Activated T-cell treated with anti-CD3 and anti-CD28 coated beads, Interleukin-2, amount 50 U/mL, for 72 hours (primary cell): ENCODE measurements at regions not wholly inside any gene's neighbourhood (a gene's known extent, or its start where the extent isn't known, plus 50 kb on each side); places are given as distances from the start of the nearest gene placed in this dataset.

Experiments
- ATAC-seq, 2 donors: fragments of 150-1000 bp; cut with Tn5 transposase; replicated peaks in 1 of 2; 2 replicates each; pipeline ENCODE4 v1.10.0; 2021; ENCODE audit warnings: moderate library complexity in 2 of 2, mild to moderate bottlenecking in 1 of 2
- DNase-seq, 2 donors: peaks; one replicate each; pipeline ENCODE4 v3.0.0; 2021 to 2022; ENCODE audit warnings: mixed read lengths in 1 of 2
- H3K27ac Mint-ChIP-seq: one replicate; pipeline ENCODE4 v1.8.0; 2022; ENCODE audit warnings: mild to moderate bottlenecking, moderate library complexity, mixed read lengths
- H3K27me3 Mint-ChIP-seq: one replicate; pipeline ENCODE4 v1.8.0; 2022; ENCODE audit warnings: low read depth, mixed read lengths
- H3K36me3 Mint-ChIP-seq, 2 donors: one replicate each; pipeline ENCODE4 v1.8.0; 2022; ENCODE audit warnings: mixed read lengths in 2 of 2, mild to moderate bottlenecking in 1 of 2; ENCODE audit not compliant: insufficient read depth in 2 of 2
- H3K4me1 Mint-ChIP-seq: one replicate; pipeline ENCODE4 v1.8.0; 2022; ENCODE audit warnings: low read depth, mixed read lengths
- H3K4me3 Mint-ChIP-seq, 2 donors: one replicate each; pipeline ENCODE4 v1.8.0; 2022; ENCODE audit warnings: mild to moderate bottlenecking in 2 of 2, mixed read lengths in 2 of 2, moderate library complexity in 2 of 2
- H3K9me3 Mint-ChIP-seq, 2 donors: one replicate each; pipeline ENCODE4 v1.8.0; 2022; ENCODE audit warnings: mixed read lengths in 2 of 2

DNA sequence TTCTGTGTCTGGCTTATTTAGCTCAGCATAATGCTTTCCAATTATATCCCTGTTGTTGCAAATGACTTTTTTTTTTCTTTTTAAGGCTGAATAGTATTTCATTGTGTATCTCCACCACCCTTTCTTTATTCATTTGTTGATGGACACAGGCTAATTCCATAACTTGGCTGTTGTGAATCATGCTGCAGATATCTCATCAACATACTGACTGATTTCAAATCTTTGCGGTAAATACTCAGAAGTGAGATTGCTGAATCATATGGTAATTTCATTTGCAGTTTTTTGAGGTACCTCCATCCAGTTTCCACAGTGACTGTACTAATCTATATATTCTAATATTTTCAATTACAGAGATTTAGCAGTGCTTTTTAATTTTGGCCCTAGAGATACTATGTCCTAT is 266.2 kb downstream of the TMX3 start:
- Mint-ChIP-seq H3K4me1 (no peaks in the 10 kb centered on the region), H3K4me3 (no peak overlapping the region), H3K36me3 (no peaks in the 10 kb centered on the region), H3K27me3 (no peaks in the 10 kb centered on the region), H3K9me3 (peaks cover 0 to 3% of the 10 kb centered on the region in 2 donors), H3K27ac (no peak overlapping the region)
- ATAC-seq = peak; percentile 49 to 64
- DNase-seq = no peak

DNA sequence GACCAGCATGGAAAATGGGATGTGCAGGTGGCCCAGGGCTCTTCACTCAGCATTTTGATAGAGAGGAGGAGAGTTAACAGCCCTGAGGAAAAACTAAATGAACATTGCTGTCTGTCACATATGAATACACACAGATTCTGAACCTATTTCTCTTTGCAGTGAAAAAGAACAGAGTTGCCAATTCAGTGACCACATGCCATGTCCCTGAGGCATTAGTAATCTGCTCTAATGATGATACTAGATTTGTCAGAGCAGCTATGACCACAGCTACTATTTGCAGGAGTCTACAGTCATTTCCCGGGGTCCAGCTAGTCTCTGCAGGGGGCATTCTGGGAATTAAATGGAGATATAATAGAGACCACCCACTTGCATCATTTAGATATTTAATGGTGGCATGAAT is 267.6 kb downstream of the TMX3 start:
- no peak for ATAC-seq
- Mint-ChIP-seq H3K36me3 (no peaks in the 10 kb centered on the region), H3K9me3 (peaks cover 0 to 3% of the 10 kb centered on the region in 2 donors)

DNA sequence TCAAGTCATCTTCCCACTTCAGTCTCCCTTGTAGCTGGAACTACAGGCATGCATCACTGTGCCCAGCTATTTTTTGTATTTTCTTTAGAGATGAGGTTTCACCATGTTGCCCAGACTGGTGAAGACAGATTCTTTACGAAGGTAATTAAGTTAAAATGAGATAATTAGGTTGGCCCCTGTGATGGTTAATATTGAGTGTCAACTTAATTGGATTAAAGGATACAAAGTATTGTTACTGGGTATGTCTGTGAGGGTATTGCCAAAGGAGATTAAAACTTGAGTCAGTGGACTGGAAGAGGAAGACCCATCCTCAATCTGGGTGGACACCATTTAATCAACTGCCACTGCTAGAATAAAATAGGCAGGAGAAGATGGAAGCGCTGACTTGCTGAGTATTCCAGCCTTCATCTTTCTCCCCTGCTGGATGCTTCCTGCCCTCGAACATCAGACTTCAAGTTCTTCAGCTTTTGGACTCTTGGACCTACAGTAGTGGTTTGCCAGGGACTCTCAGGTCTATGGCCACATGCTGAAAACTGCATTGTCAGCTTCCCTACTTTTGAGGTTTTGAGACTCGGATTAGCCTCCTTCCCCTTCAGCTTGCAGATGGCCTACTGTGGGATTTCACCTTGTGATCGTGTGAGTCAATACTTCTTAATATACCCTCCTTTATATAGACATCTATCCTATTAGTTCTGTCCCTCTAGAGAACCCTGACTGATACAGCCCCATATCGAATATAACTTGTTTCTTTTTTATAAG is 269.1 kb downstream of the TMX3 start:
- no peak overlapping the region for H3K4me3 Mint-ChIP-seq
- no peak overlapping the region for H3K27ac Mint-ChIP-seq
- peaks cover 0 to 3% of the 10 kb centered on the region in 2 donors for H3K9me3 Mint-ChIP-seq
- no peaks in the 10 kb centered on the region for H3K4me1 Mint-ChIP-seq
- DNase-seq = no peak
- no peak for ATAC-seq
- H3K27me3 Mint-ChIP-seq = no peaks in the 10 kb centered on the region
- H3K36me3 Mint-ChIP-seq = no peaks in the 10 kb centered on the region

More for the DNA sequence above, 267.6 kb downstream of the TMX3 start:
- DNase-seq = no peak
- no peak overlapping the region for H3K4me3 Mint-ChIP-seq
- no peaks in the 10 kb centered on the region for H3K27me3 Mint-ChIP-seq
- no peak overlapping the region for H3K27ac Mint-ChIP-seq
- no peaks in the 10 kb centered on the region for H3K4me1 Mint-ChIP-seq

DNA sequence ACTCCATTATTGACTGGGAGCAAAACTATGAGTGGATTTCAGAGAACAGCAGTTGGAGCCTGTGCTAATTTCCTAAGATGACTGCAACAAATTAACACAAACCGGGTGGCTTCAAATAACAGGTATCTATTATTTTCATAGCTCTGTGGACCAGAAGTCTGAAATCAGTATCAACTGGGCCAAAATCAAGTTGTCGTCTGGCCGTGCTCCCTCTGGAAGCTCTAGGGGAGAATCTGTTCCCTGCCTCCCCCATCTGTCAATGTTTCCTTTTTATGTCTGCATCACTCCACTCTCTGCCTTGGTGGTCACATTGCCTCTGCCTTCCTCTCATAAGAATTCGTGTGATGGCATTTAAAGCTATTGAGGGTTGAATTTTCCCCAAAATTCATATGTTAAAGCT is 269.8 kb downstream of the TMX3 start:
- Mint-ChIP-seq H3K4me3 (no peak overlapping the region), H3K4me1 (no peaks in the 10 kb centered on the region), H3K36me3 (no peaks in the 10 kb centered on the region), H3K27me3 (no peaks in the 10 kb centered on the region), H3K9me3 (peaks cover 0 to 3% of the 10 kb centered on the region in 2 donors), H3K27ac (no peak overlapping the region)
- DNase-seq (no peak), ATAC-seq (no peak)

DNA sequence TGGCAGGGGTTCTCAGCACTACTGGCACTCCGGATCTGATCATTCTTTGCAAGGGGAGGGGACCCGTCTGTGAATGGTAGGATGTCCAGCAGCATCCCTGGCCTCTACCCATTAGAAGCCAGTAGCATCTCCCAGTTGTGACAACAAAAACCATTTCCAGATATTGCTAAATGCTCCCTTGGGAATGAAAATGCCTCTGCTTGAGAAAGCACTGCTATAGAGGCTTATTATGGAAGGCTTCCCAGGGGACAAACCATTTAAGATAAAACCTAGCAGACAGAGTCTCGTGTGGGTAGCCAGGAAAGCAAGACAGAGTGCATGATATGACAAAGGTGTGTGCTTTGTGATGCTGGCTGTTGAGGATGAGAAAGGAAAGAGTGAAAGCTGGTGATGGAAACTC is 273.7 kb downstream of the TMX3 start:
- Mint-ChIP-seq H3K9me3 (peaks cover 10% of the 10 kb centered on the region in 2 donors), H3K4me1 (peaks cover 4% of the 10 kb centered on the region), H3K27me3 (no peaks in the 10 kb centered on the region), H3K36me3 (peaks cover 0 to 2% of the 10 kb centered on the region in 2 donors), H3K4me3 (no peak overlapping the region), H3K27ac (no peak overlapping the region)
- DNase-seq (no peak), ATAC-seq (no peak)

DNA sequence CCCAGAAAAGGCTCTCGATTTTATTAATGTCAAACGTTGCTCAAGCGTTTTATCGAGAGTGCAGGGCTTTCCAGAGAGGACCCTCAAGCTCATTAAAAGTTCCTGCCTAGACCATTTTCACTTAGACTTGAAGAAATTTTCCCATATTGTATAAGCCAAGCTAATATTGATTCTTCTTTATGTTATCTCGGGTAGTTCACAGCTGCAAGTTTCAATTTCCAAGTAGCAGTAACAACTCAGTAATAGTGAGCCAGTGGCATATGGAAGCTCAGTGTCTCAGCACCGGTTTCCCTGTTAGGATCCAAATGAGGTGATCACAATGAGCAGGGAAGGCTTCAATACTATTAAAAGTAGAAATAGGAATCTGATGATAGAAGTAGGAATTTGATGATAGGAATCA is 274.5 kb downstream of the TMX3 start:
- ATAC-seq (no peak), DNase-seq (no peak)
- Mint-ChIP-seq H3K27ac (no peak overlapping the region), H3K27me3 (no peaks in the 10 kb centered on the region), H3K36me3 (peaks cover 0 to 2% of the 10 kb centered on the region in 2 donors), H3K4me3 (no peak overlapping the region), H3K9me3 (peaks cover 10% of the 10 kb centered on the region in 2 donors), H3K4me1 (peaks cover 5% of the 10 kb centered on the region)

DNA sequence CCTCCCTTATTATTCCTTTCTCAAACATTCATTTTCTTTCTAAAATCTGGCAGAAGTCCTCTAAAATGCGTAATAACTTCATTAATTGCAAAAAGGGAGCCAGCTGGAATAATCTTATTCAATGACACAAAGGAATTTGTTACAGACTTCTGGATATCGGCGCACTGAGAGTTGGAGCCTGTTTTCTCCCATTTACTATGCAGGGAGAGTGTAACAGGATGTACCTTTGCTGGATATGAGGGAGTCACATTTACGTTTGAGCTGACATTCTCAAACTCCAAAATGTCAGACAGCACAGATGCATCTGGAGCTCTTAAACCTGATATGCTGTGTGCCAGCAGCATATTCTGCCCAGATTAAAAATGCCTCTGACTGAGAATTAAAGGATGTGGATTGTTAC is 275.3 kb downstream of the TMX3 start:
- ATAC-seq (no peak), DNase-seq (no peak)
- no peaks in the 10 kb centered on the region for H3K27me3 Mint-ChIP-seq
- no peak overlapping the region for H3K4me3 Mint-ChIP-seq
- peaks cover 5% of the 10 kb centered on the region for H3K4me1 Mint-ChIP-seq
- H3K27ac Mint-ChIP-seq = no peak overlapping the region
- H3K36me3 Mint-ChIP-seq = peaks cover 0 to 2% of the 10 kb centered on the region in 2 donors
- peaks cover 10% of the 10 kb centered on the region in 2 donors for H3K9me3 Mint-ChIP-seq

DNA sequence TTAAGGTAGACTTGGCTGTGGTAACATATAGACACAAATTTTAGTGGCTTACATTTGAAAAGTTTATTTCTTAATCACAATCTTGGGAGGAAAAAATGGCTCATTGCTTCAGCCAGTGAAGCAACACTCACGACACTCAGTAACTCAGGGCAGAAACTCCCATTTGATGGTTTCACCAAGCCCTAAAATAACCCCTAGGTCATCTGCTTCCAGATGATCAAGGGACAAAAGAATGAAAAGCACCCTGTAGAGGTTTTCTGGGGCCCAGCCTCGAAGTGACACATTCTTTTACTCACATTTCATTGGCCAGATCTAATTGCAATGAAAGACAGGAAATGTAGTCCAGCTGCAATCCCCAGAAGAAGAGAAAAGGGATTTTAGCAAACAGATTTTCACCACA is 275.9 kb downstream of the TMX3 start:
- H3K27ac Mint-ChIP-seq = no peak overlapping the region
- no peaks in the 10 kb centered on the region for H3K27me3 Mint-ChIP-seq
- H3K36me3 Mint-ChIP-seq = peaks cover 0 to 2% of the 10 kb centered on the region in 2 donors
- H3K9me3 Mint-ChIP-seq = peaks cover 7 to 10% of the 10 kb centered on the region in 2 donors
- peaks cover 5% of the 10 kb centered on the region for H3K4me1 Mint-ChIP-seq
- H3K4me3 Mint-ChIP-seq = no peak overlapping the region
- ATAC-seq (no peak), DNase-seq (no peak)

DNA sequence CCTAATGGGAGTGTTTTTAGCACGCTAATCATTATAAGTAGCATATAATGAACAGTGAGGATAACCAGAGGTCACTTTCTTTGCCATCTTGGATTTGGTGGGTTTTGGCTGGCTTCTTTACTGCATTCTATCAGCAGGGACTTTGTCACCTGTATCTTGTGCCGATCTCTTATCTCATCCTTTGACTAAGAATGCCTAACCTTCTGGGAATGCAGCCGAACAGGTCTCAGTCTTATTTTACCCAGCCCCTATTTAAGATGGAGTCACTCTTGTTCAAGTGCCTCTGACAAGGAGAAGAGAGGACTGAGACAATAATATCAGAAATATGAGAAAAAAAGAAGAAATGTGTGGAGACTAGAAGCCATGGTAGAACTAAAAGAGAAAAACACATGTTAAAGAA is 276.4 kb downstream of the TMX3 start:
- H3K36me3 Mint-ChIP-seq = peaks cover 0 to 2% of the 10 kb centered on the region in 2 donors
- no peak for ATAC-seq
- H3K27me3 Mint-ChIP-seq = no peaks in the 10 kb centered on the region
- no peak overlapping the region for H3K4me3 Mint-ChIP-seq
- H3K4me1 Mint-ChIP-seq = peaks cover 5% of the 10 kb centered on the region
- DNase-seq = no peak
- peaks cover 7 to 10% of the 10 kb centered on the region in 2 donors for H3K9me3 Mint-ChIP-seq
- no peak overlapping the region for H3K27ac Mint-ChIP-seq

DNA sequence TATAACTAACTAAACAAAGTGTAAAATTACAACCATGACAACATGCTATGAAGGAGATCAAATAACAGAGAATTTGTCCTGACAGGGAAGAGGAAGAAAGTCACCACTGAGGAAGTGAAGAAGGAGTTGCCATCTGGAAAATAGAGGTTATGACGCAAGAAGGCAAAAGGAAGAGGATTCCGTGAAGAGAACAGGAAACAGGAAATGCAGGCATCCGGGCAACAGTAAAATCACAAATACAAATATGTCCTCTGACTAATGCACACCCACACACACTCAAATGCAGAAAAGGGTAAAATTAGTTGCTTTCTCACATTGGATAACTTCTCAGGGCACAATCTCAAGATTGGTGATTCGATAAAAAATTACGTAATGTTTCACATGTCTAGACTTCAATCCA is 278.4 kb downstream of the TMX3 start:
- DNase-seq = no peak
- H3K4me1 Mint-ChIP-seq = peaks cover 5% of the 10 kb centered on the region
- no peak for ATAC-seq
- H3K36me3 Mint-ChIP-seq = peaks cover 0 to 2% of the 10 kb centered on the region in 2 donors
- H3K27ac Mint-ChIP-seq = no peak overlapping the region
- no peak overlapping the region for H3K4me3 Mint-ChIP-seq
- peaks cover 7 to 10% of the 10 kb centered on the region in 2 donors for H3K9me3 Mint-ChIP-seq
- no peaks in the 10 kb centered on the region for H3K27me3 Mint-ChIP-seq

DNA sequence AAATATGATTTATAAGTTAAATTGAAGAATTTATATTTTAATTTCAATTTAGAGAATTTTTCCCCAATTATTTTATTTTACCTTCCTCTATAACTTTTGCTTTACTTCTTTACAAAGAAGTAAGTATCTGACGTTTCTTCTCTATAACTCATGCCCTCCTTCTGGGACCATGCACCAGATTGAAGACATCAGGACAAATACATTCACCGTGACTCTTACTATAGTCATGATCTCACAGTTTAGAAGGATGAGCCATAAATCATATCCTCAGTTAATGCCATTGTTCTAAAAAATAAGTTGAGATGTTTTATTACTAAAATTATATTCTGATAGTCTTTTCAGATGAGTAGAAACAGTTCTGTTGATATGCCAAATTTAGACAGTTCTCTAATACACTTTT is 279.3 kb downstream of the TMX3 start:
- ATAC-seq (no peak), DNase-seq (no peak)
- Mint-ChIP-seq H3K27me3 (no peaks in the 10 kb centered on the region), H3K9me3 (peaks cover 7 to 10% of the 10 kb centered on the region in 2 donors), H3K4me3 (no peak overlapping the region), H3K36me3 (peaks cover 0 to 2% of the 10 kb centered on the region in 2 donors), H3K27ac (no peak overlapping the region), H3K4me1 (peaks cover 5% of the 10 kb centered on the region)

DNA sequence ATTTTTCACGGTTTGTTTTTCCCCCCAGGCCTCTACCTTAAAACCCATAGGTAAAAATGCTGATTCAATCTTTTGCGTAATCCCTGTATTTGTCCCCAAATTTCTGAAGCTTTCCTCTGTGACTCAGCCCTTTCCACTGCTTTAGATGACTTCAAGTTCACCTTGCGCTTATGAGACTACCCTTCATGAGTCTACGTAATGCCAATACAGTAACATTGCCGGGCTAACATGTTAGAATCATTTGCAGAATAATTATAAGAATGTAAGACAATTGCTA is 283.0 kb downstream of the TMX3 start:
- Mint-ChIP-seq H3K36me3 (no peaks in the 10 kb centered on the region), H3K9me3 (peaks cover 3 to 4% of the 10 kb centered on the region in 2 donors), H3K4me1 (peaks cover 5% of the 10 kb centered on the region), H3K27ac (no peak overlapping the region), H3K4me3 (no peak overlapping the region), H3K27me3 (no peaks in the 10 kb centered on the region)
- no peak for DNase-seq
- ATAC-seq = no peak

DNA sequence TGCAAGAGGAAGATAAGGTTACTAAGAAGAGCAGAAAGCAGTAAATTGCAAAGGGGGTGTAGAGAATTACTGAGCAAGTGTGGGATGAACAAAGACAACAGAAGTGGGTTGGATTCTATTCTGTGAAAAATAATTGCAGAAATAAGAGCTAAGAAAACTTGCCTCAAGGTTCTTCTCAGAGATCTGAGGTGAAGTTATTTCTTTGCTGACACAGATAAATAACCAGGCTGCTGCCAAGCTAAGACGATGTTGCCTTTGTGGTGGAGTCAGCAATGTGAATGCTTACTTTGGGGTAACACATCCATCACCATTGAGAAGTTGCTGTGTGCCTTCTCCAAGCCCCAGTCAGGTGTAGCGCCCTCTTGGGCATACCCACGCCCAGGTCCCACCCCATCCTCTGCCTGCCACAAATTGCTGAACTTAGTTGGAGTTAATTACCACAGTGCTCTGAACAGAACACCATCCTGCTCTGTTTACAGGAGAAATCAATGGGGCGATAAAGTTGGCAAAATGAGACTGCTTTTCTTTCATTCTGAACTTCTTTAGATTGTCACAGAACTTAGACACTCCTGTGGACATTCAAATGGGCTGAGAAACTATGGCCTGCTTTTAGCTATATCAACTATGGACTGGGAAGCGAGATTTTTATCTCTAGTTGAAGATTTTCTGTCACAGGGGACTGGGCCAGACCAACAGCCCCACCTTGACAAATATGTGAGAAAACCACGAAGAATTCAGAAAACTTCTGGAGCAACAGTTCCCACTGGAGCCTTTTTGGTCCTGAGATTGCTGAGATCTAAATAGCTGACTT is 283.6 kb downstream of the TMX3 start:
- Mint-ChIP-seq H3K4me1 (peaks cover 2% of the 10 kb centered on the region), H3K9me3 (peaks cover under 1% of the 10 kb centered on the region in 2 donors), H3K27ac (no peak overlapping the region), H3K27me3 (no peaks in the 10 kb centered on the region), H3K4me3 (no peak overlapping the region), H3K36me3 (no peaks in the 10 kb centered on the region)
- DNase-seq (no peak), ATAC-seq (no peak)
